COLO829 (cell line): ENCODE measurements at regions not wholly inside any gene's neighbourhood (a gene's known extent, or its start where the extent isn't known, plus 50 kb on each side); places are given as distances from the start of the nearest gene placed in this dataset.
"Not testable (repeated sequence)": the region's sequence is repeated elsewhere in the genome, so short reads cannot be mapped to it uniquely, and the experiment has no call there.

Experiments used
- DNase-seq: peaks from one replicate; pipeline ENCODE4 v3.0.0; 2012; ENCODE audit warnings: low spot score

DNA sequence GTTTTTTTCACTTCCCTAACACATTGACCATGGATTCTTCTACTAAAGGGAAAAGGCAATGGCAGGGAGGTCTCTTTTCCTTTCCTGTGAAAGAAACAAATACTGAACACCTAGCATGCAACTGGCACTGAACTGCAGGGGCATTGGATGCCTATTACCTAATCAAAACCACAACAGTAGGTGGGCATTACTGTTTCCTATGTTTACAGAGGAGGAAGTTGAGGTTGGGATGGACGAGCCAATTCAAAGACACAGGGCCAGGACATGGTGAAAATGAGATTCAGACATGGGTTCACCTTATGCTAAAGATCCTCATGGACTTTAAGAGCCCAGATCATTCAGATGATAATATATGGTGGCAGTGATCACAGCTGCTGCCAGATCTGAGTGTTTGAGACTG lies 407.0 kb downstream of the MIAT start:
- no peak for DNase-seq

DNA sequence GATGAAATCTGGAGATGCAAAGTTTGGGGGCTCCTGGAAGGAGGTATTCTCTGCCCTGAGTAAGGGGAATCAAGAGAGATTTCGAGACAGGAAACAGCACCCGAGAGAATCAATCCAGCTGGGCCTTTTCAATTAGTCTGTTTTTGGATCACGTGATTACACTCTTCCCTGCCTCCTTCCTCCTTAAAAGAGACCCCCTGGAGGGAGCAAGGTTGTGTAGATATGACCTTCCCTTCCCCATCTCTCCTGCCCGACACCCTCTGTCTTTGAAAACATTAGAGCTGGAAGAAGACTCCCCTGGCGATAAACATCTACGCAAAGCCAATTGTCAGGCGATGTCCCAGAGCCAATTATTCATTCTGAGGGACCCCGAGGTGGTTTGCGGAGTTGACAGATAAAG lies 407.9 kb downstream of the MIAT start:
- DNase-seq = no peak

DNA sequence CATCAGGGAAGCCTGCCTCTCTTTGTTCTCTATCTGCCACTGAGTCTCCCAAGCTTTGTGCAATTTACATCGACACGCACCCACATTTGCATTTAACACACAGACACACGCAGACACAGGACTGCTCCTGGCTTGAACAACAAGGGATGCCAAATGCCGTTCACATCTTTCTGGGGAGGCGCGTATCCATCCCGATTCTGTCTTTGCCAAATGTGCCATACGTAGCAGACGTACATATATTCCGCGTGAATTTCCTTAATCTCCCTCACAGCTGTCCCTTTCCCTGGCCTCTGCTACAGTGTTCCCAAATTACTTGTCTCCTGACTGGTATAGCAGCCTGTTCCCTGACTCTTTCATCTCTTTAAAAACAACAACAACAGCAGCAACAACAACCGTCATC lies 409.5 kb downstream of the MIAT start:
- no peak for DNase-seq

DNA sequence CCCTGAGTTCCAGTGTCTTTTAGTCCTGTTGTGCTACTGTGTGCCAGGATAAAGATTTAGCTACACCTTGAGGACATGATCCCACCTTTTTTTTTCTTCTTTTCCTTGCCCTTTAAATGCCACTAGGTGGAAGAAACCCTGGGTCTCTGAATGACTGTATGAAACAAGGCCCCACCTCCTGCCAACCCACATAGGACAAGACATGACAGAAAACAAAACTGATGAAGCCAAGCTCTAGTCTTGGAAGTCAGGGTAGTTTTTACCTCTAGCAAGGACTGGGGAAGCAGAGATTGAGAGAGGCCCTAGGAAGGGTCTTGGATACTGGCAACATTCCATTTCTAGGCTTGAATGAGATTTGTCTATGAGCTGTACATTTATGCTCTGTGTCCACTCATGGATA lies 410.7 kb downstream of the MIAT start:
- DNase-seq = no peak

DNA sequence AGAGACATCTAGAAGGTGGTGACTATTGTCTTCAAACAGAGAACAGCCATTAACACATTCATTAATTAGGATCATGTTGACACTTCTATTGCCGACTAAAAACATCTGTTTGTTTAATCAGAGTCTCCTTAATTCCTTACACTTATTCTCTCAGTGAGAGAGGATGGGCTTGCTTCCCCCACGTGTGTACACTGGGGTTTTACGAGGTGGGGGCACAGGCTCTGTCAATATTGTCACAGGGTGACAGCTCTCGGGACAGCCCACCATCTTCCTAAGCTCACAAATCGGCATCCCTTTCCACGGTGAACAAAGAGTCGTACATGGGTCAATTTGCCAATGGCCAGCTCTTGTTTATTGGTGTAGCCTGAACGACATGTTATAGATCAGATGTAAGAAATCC lies 413.2 kb downstream of the MIAT start:
- DNase-seq = no peak

DNA sequence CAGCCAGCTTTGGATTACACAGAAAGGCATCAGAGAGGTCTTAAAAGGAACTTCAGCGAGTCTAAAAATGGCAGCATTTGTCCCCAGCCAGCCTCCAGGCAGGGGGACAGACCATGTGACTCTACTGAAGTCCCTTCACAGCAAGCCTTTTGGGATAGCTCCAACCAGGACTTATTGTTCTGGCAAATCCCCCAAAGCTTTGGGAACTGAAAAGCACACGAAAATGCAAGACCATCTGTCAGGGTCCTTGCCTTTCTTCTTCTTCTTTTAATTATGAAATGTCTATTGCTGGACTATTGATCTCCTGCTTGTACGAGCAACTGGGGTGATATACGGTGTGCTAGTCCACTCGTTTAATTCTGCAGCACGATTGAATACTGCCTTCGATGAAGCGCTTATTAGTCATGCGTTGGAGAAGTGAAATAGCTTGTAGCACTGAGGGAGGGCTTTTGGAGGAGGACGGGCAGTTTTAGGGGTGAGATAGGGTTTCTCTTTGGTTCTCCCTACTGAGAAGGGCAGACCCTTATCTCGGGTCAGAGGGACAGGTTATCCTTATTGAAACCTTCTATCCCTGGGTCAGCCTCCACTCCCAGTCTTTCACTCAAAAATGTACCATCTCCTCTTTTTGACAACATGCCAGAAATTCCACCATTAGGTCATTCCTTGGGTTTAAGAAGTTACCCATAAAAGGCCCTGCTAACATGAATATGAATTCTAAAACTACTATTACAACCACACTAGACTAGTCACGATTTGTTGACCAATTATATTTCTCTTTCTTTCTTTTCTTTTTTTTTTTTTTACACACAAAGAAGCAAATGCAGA lies 416.4 kb downstream of the MIAT start:
- no peak for DNase-seq

DNA sequence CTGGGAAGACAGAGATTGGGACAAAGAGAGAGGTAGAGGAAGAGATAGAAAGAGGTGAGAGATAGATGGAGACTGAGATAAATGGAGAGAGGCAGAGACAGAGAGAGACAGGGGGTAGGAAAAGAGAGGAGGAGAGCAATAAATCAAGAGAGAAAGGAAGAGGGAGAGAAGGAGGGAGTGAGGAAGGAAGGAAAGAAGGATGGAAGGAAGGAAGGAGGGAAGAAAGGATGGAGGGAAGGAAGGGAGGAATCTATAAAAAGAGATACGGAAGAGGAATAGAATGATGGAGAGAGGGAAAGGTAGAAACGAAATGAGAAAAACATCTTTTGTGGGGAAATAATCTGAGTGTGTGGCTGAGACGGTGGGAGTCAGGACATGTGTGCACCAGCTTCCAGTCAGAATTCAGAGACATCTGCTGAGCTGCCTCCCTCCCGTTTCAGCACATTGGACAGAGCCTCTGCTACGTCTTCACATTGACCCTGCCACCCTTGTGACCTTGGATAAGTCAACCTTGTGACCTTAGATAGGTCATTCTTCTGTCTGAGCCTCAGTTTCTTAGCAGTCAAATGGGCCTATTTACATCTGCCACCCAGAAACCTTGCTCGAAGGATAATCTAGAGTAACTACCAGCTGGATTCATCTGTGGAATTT lies 417.8 kb downstream of the MIAT start:
- DNase-seq = no peak

DNA sequence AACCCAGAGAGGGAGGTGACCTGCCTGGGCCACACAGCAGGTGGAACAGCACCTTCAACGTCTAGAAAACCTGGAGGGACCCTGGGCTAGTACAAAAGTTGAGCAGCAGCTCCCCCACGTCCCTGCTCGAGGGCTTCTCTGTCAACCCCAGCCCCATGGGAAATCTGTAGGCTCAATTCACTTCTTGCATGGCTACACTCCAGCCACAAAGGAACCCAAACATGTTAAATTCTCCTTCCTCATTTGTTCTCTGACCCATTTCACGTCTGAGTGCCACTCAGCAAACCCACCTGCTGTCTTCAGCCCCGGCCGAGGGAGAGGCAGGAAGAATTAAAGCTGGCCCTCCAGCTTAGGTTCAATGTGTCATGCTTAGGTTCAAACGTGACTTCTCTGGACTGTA lies 418.5 kb downstream of the MIAT start:
- no peak for DNase-seq

DNA sequence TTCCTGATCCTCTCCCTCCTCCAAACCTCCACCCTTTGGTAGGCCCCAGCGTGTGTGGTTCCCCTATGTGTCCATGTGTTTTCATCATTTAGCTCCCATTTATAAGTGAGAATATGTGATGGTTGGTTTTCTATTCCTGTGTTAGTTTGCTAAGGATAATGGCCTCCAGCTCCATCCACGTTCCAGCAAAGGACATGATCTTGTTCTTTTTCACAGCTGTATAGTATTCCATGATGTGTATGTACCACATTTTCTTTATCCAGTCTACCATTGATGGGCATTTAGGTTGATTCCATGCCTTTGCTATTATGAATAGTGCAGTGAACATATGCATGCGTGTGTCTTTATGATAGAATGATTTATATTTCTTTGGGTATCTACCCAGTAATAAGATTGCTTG lies 420.7 kb downstream of the MIAT start:
- not testable (repeated sequence) for DNase-seq

DNA sequence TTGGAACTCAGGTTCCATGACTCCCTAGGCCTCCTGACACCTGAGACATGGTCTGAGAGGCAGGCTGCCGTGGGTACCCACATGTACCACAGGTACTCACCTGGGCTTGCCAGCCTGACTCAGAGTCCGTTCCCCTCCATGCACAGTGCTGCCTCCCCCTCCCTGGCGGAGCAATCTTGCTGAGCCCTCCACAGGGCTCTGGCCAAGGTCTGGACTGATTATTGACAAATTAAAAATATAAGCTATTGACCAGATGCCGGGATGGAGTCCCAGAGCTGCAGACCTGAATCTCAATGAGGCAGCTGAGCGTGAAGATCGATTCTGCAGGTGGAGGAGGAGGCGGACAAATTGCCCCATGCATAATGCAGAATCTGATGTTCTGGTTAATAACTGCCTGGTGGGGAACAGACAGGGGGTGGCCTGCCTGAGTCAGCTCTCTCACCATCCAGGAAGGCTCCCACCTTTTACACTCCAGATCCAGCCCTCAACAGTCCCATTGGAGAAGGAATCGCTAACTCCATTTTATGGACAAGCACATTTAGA lies 422.7 kb downstream of the MIAT start:
- no peak for DNase-seq

DNA sequence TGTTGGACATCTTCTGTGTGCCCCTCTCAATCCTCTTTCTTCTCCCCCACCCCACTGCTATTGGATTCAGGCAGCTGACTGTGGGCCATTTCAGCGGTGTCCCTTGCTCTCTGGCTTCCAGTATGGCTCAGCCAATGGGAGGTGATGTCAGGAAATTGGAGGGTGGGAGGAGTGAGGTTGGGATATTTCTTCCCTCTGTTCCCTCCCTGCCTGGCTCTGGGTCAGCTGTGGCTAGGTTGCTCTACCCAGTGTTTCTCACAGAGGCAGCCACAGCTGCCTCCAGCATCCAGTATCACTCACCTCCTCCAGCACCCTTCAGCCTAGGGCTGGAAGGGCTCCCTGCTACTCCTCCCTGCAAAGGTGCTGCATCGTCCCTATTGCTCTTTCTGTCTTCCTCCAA lies 423.5 kb downstream of the MIAT start:
- DNase-seq = no peak

DNA sequence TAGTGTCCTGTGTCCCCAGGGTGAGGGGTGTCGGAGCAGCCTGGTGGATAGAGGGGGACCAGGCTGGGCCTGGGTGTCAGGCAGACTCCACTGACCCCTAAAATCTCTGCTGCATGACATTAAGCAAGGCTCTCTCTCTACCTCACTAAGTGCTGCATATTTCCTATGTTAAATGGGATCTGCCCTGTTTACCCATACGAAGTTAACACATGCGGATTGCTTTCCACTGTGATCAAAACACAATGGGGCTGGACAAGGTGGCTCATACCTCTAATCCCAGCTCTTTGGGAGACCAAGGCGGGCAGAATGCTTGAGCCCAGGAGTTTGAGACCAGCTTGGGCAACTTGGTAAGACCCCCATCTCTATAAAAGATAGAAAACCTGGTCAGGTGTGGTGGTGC lies 426.2 kb downstream of the MIAT start:
- no peak for DNase-seq

DNA sequence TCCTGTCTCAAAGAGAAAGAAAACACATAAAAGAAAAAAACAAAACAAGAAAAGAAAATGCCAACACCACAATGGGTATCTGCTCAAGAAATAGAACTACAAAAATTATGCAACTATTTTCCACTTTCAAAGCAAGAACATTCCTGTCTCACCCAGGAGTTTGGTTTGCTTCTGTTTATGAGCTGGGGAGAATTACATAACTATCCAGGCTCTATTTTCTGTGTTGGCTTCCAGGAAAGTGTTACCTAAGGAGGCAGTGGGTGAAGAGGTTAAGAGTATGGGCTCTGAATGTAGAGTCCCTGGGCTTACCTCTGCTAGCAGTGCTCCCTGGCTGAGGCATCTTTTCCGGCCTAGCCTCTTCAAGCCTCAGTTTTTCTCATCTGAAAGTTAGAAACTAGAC lies 426.7 kb downstream of the MIAT start:
- DNase-seq = no peak

DNA sequence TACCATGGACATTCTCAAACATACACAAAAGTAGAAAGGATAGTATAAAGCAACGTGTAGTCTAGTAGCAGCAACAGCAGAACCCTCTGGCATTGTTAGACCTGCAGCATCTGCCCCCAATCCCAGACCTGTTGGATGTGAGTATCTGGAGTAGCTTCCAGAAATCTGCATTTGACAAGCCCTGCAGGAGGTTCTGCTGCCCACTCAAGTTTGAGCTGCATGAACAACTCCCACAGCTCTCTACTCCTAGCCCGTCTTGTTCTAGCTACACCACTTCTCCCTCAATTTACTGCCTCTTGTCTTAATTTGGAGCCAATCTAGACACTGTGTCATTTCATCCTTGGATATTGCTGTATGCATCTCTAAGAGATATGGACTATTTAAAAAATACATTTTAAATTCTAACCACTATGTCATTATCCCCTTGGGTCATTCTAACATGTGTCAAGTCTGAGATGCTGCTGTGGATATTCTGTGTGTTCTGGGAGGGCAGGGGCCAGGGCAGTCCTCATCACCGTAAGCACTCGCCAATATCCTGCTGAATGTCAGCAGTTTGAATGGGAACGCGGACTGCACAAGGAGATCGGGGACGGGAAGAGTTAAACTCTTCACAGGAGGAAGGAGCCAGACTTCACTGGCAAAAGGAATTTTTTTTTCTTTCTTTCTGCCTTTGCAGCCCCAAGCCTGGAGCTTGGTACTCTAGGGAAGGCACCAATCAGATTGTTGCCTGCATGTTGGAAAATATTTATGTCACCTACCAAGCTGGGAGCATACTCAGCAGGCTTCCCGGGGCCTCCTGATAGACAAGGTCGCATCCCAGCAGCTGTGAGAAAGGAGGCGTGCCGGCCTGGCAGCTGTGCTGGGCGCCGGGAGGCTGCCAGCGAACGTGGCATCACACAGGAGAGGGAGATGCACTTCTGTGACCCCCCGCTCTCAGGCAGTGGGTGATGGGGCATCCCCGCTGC lies 429.0 kb downstream of the MIAT start:
- no peak for DNase-seq

DNA sequence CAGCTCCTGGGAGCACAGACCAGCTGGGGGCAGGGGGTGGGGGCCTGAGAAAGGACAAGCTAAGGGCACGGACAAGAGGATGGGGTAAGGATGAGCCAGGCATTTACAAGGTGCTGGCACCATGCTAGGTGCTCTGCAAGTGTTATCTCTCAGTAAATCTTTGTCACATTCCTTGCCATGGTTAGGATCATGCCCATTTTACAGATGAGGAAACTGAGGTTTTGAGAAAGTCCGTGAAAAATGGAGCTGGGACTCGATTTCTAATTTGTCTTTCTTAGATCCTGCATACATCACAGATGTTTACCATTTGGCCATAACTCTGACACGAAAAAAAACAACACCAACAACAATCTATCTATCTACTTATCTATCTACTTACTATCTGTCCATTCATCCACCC lies 429.7 kb downstream of the MIAT start:
- DNase-seq = no peak

DNA sequence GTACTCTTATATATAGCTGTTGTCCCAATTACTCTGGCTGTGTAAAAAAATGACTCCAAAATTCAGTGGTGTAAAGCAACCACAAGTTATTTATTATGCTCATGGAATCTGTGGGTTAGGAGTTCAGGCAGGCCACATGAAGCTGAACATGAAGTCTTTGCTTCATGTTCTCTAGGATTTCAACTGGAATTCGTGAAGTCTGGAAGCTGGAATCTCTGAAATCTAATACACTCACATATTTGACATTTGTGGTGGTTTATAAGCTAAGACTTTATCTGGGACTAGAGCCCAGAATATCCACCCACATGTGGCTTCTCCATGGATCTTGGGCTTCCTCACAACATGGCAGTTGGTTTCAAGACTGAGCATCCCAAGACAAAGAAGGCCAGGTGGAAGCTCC lies 430.6 kb downstream of the MIAT start:
- DNase-seq = no peak

DNA sequence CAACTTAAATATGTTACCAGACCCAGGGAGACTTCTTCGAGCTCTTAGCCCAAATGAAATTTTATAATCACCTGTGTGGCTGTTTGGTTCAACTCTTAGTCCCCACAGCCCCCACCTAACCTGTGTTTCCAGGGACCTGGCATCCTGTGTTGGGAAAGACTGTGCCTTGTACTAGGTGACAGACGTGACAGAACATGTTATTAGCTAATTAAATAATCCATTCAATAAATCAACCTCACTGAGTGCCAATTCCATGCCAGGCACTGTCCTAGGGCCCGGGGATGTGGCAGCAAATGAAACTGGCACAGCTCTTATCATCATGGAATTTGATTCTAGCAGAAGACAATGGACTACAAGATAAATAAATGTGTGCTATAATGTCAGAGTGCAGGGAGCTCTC lies 431.9 kb downstream of the MIAT start:
- no peak for DNase-seq

DNA sequence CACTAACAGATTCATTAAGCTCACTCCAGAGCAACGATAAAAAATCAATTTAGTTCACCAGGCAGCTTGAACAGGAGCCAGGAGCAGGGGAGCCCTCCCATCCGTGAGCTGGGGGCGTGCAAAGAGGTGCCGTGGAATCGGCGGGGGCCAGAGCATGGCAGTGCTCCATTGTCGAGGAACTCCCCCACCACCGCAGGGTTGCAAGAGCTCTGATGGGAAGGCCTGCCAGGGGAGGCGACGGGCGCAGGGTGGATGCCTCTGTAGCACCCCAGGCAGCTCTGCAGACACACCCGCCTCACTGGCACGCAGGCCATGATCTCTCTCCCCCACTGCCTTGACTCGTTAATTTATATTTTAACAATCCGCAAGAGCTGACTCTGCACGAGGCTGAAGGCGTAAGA lies 433.2 kb downstream of the MIAT start:
- DNase-seq = no peak

DNA sequence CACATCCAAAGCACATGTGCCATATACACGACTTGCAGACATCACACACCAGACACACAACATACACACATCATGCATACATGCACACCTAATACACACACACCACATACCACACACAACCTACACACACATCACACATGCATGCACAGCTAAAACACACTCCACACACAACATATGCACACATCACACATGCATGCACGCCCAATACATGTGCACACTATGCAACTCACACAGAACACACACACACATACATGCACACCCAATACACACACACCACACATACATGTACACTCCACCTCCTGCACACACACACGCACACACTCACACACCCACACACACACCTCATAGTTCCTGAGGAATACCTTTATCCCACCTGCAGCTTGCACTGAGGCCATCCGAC lies 436.0 kb downstream of the MIAT start:
- no peak for DNase-seq

DNA sequence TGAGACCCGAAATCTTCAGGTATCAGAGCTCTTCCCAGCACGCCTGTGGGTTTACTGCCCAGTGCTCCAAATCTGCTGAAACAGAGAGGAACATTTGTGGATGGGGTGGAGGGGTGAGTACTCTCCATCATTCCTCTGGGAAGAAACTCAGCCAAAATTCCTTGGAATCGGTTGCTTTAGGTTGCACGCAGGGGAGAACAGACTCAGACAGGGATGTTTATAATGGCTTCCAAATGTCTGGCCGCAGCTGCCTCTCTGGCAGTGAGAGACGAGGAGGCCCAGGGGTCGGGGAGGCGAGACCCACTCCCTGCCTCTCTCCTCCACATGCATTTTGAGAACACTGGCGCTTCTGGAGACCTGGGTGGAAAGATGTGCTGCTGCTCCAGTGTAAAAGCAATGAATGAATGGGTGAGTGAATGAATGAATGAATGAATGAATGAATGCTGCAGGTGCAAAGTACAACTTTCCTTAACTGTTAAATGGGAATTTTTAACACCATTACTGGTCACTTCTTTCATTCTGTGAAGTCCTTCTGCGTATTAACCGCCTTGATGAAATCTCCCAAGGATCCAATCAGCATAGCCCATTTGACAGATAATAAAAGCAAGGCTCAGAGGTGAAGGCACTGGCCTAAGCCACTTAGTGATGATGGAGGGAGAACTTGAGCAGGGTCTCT lies 437.4 kb downstream of the MIAT start:
- DNase-seq = no peak

DNA sequence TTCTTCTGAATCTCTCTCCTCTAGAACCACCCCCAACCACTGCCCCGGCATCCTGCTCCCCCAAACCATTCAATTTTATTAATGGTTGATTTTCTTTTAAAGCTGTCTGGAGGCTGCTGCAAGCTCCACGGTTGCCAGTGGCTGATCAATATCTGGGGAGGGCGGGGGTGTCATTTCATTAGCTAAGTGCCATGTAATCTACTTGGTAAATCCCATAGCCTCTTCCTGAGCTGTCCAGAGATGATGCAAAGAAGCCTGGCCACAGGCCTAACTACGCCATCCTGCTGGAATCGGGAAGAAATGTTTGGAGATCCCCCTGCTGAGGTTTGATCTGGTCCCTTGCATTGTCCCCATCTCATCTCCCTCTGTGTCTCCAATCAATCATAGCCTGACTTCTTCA lies 440.1 kb downstream of the MIAT start:
- DNase-seq = no peak

DNA sequence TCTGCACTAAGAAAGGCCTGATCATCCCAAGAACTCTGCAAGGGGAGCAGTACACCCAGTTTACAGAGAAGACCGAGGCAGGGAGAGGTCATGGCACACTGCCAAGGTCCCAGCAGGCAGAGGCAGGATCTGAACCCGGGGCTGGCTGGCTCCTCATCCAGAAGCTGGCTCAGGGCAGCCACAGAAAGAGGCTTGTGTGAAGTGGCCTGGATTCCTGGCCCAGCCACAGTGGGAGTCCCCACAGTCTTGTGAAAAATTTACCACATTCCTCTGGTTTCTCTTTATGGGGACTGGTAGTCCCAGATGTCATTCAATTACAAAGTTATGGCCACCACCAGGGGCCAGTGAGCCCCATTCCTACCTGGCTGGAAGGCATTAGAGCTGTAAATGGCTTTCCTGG lies 440.5 kb downstream of the MIAT start:
- DNase-seq = no peak
